HG03565 (cell line): ENCODE measurements at regions not wholly inside any gene's neighbourhood (a gene's known extent, or its start where the extent isn't known, plus 50 kb on each side); places are given as distances from the start of the nearest gene placed in this dataset.
"Not testable (repeated sequence)": the region's sequence is repeated elsewhere in the genome, so short reads cannot be mapped to it uniquely, and the experiment has no call there.

Experiments
- ATAC-seq: cut with Tn5 transposase; IDR thresholded peaks from one replicate; pipeline ENCODE4 v1.9.1; 2021; ENCODE audit warnings: mild to moderate bottlenecking, moderate library complexity; ENCODE audit not compliant: unreplicated experiment

GRCh38 chr12:78331753-78332152 is 501.1 kb downstream of the NAV3 start:
- no peak for ATAC-seq

GRCh38 chr12:78338054-78338785 is 507.5 kb downstream of the NAV3 start:
- no peak for ATAC-seq

GRCh38 chr12:78340406-78340805 is 509.7 kb downstream of the NAV3 start:
- no peak for ATAC-seq

- no peak for ATAC-seq
Observed at GRCh38 chr12:78343657-78344056, 513.0 kb downstream of the NAV3 start.

- no peak for ATAC-seq
Observed at GRCh38 chr12:78359520-78359919, 505.1 kb upstream of the SYT1 start.

- no peak for ATAC-seq
Observed at GRCh38 chr12:78361683-78362082, 502.9 kb upstream of the SYT1 start.

- no peak for ATAC-seq
Observed at GRCh38 chr12:78371284-78371683, 493.3 kb upstream of the SYT1 start.

GRCh38 chr12:78375461-78375860 is 489.1 kb upstream of the SYT1 start:
- ATAC-seq = no peak

- no peak for ATAC-seq
Observed at GRCh38 chr12:78376257-78376656, 488.3 kb upstream of the SYT1 start.

- ATAC-seq = not testable (repeated sequence)
Observed at GRCh38 chr12:78379065-78379464, 485.5 kb upstream of the SYT1 start.

GRCh38 chr12:78383414-78383813 is 481.2 kb upstream of the SYT1 start:
- no peak for ATAC-seq

- no peak for ATAC-seq
Observed at GRCh38 chr12:78384541-78384940, 480.0 kb upstream of the SYT1 start.

- no peak for ATAC-seq
Observed at GRCh38 chr12:78385541-78385940, 479.0 kb upstream of the SYT1 start.

- ATAC-seq = no peak
Observed at GRCh38 chr12:78386871-78387270, 477.7 kb upstream of the SYT1 start.

- no peak for ATAC-seq
Observed at GRCh38 chr12:78387721-78388120, 476.9 kb upstream of the SYT1 start.

GRCh38 chr12:78388461-78388860 is 476.1 kb upstream of the SYT1 start:
- no peak for ATAC-seq

- no peak for ATAC-seq
Observed at GRCh38 chr12:78390920-78391319, 473.7 kb upstream of the SYT1 start.

- ATAC-seq = no peak
Observed at GRCh38 chr12:78392918-78393317, 471.7 kb upstream of the SYT1 start.

- ATAC-seq = no peak
Observed at GRCh38 chr12:78395961-78396360, 468.6 kb upstream of the SYT1 start.

- no peak for ATAC-seq
Observed at GRCh38 chr12:78396538-78396937, 468.0 kb upstream of the SYT1 start.

GRCh38 chr12:78398750-78399149 is 465.8 kb upstream of the SYT1 start:
- ATAC-seq = no peak

- no peak for ATAC-seq
Observed at GRCh38 chr12:78402366-78403134, 462.0 kb upstream of the SYT1 start.
